ENCODE measurements at regions not wholly inside any gene's neighbourhood (a gene's known extent, or its start where the extent isn't known, plus 50 kb on each side); places are given as distances from the start of the nearest gene placed in this dataset.

GRCh38 chr1:224861339-224861716, 68.1 kb upstream of the DNAH14 start (continued):
- TF ChIP-seq CTCF (IDR thresholded peaks at IDR 0.05; ENCODE audit: low read depth, low read length, missing input control) = no peak
- TF ChIP-seq RXRA (IDR thresholded peaks at IDR 0.05) = no peak
- no peak for TF ChIP-seq GABPA (IDR thresholded peaks at IDR 0.05 in 1 of 2, conservative IDR thresholded peaks at IDR 0.05 in 1 of 2)
- TF ChIP-seq EGR1 (IDR thresholded peaks at IDR 0.05; ENCODE audit: low read depth in 2 of 2) = no peak
- TF ChIP-seq RAD21 (IDR thresholded peaks at IDR 0.05) = no peak
- TF ChIP-seq ZBTB33 (IDR thresholded peaks at IDR 0.05) = no peak

GRCh38 chr1:224863486-224863885, 66.0 kb upstream of the DNAH14 start:
- 56% methylated on average over 2 of the region's 2 CpGs for WGBS
- Histone ChIP-seq H3K27me3 (ENCODE audit: control insufficient read depth in 4 of 4, insufficient read depth in 4 of 4, low read length in 3 of 4) (no peaks in the 10 kb centered on the region), H3K27ac (ENCODE audit: low read depth in 1 of 2, low read length in 2 of 2) (no peak overlapping the region), H3K36me3 (ENCODE audit: control insufficient read depth in 4 of 4, insufficient read depth in 3 of 4, low read depth in 1 of 4, low read length in 3 of 4) (no peaks in the 10 kb centered on the region), H3K9me3 (ENCODE audit: control insufficient read depth in 4 of 4, low read length in 3 of 4) (peaks cover 0 to 7% (median 3%) of the 10 kb centered on the region in 4 donors), H3K4me3 (ENCODE audit: low read depth in 1 of 3, low read length in 3 of 3) (no peak overlapping the region), H3K9ac (ENCODE audit: low read depth in 1 of 2, low read length in 2 of 2) (no peak overlapping the region), H3K4me1 (ENCODE audit: control insufficient read depth in 4 of 4, insufficient read depth in 4 of 4, low read length in 3 of 4) (no peaks in the 10 kb centered on the region)
- no peak for TF ChIP-seq FOXA1 (IDR thresholded peaks at IDR 0.05)
- TF ChIP-seq NR2F2 (IDR thresholded peaks at IDR 0.05) = no peak
- no peak for TF ChIP-seq REST (IDR thresholded peaks at IDR 0.05)
- no peak for DNase-seq (ENCODE audit: low spot score)

- 94% methylated on average over 2 of the region's 2 CpGs for WGBS
- Histone ChIP-seq H3K4me1 (ENCODE audit: control insufficient read depth in 4 of 4, insufficient read depth in 4 of 4, low read length in 3 of 4) (no peaks in the 10 kb centered on the region), H3K27ac (ENCODE audit: low read depth in 1 of 2, low read length in 2 of 2) (no peak overlapping the region), H3K27me3 (ENCODE audit: control insufficient read depth in 4 of 4, insufficient read depth in 4 of 4, low read length in 3 of 4) (no peaks in the 10 kb centered on the region), H3K4me3 (ENCODE audit: low read depth in 1 of 3, low read length in 3 of 3) (no peak overlapping the region), H3K9me3 (ENCODE audit: control insufficient read depth in 4 of 4, low read length in 3 of 4) (peaks cover 0 to 7% (median 3%) of the 10 kb centered on the region in 4 donors), H3K9ac (ENCODE audit: low read depth in 1 of 2, low read length in 2 of 2) (no peak overlapping the region), H3K36me3 (ENCODE audit: control insufficient read depth in 4 of 4, insufficient read depth in 3 of 4, low read depth in 1 of 4, low read length in 3 of 4) (no peaks in the 10 kb centered on the region)
- no peak for DNase-seq (ENCODE audit: low spot score)
- TF ChIP-seq ATF3 (IDR thresholded peaks at IDR 0.05) (no peak), GABPA (IDR thresholded peaks at IDR 0.05 in 1 of 2, conservative IDR thresholded peaks at IDR 0.05 in 1 of 2) (no peak), RXRA (IDR thresholded peaks at IDR 0.05) (no peak), YY1 (IDR thresholded peaks at IDR 0.05) (no peak), HNF4G (IDR thresholded peaks at IDR 0.05) (no peak), FOXA1 (IDR thresholded peaks at IDR 0.05) (no peak), CTCF (IDR thresholded peaks at IDR 0.05; ENCODE audit: low read depth, low read length, missing input control) (no peak), MAX (IDR thresholded peaks at IDR 0.05) (no peak), FOXA2 (IDR thresholded peaks at IDR 0.05) (no peak), NR2F2 (IDR thresholded peaks at IDR 0.05) (no peak), SP1 (IDR thresholded peaks at IDR 0.05) (no peak), RAD21 (IDR thresholded peaks at IDR 0.05) (no peak), EGR1 (IDR thresholded peaks at IDR 0.05; ENCODE audit: low read depth in 2 of 2) (no peak), TAF1 (conservative IDR thresholded peaks at IDR 0.05) (no peak)
These were observed 65.5 kb upstream of the DNAH14 start for GRCh38 chr1:224864006-224864405.

Measured in liver (tissue), 8 donors.